Astrocyte of the spinal cord (primary cell): ENCODE measurements at regions not wholly inside any gene's neighbourhood (a gene's known extent, or its start where the extent isn't known, plus 50 kb on each side); places are given as distances from the start of the nearest gene placed in this dataset.

ENCODE experiments used
- DNase-seq: peaks from one replicate; pipeline ENCODE4 v3.0.0; 2011; ENCODE audit warnings: low read depth, low spot score
- H3K4me3 ChIP-seq: 2 replicates; pipeline ENCODE4 v1.5.1; 2011; ENCODE audit warnings: low read depth, mild to moderate bottlenecking, low read length, moderate library complexity
- in situ Hi-C: cut with HindIII; loops from 2 replicates; pipeline ENCODE4 v1.10.0; 2017; ENCODE audit warnings: low sequenced_read_pairs
- TF ChIP-seq, protein P1 (sequence below): IDR thresholded peaks from 2 replicates; pipeline ENCODE4 v1.5.1; 2012; ENCODE audit warnings: low read depth, mild to moderate bottlenecking, low read length, inconsistent platforms

DNA sequence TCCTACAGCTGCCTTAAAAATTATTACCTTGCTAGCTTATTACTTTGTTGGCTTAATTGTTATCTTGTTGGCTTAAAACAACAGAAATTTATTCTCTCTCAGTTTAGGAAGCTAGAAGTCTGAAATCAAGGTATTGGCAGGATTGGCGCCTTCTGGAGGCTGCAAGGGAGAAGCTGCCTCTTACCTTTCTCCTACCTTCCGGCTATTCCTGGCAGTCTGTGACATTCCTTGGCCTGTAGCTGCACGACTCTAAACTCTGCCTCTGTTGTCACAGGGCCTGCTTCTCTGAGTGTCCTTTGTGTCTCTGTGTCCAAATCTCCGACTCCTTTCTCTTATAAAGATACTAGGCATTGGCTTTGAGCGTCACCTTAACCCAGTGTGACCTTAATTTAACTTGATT is 579.9 kb upstream of the B3GALT2 start:
- TF ChIP-seq, protein P1, sequence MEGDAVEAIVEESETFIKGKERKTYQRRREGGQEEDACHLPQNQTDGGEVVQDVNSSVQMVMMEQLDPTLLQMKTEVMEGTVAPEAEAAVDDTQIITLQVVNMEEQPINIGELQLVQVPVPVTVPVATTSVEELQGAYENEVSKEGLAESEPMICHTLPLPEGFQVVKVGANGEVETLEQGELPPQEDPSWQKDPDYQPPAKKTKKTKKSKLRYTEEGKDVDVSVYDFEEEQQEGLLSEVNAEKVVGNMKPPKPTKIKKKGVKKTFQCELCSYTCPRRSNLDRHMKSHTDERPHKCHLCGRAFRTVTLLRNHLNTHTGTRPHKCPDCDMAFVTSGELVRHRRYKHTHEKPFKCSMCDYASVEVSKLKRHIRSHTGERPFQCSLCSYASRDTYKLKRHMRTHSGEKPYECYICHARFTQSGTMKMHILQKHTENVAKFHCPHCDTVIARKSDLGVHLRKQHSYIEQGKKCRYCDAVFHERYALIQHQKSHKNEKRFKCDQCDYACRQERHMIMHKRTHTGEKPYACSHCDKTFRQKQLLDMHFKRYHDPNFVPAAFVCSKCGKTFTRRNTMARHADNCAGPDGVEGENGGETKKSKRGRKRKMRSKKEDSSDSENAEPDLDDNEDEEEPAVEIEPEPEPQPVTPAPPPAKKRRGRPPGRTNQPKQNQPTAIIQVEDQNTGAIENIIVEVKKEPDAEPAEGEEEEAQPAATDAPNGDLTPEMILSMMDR: no peak
- no peak overlapping the region for H3K4me3 ChIP-seq
- no peak for DNase-seq
- in situ Hi-C loops: no loop called here

DNA sequence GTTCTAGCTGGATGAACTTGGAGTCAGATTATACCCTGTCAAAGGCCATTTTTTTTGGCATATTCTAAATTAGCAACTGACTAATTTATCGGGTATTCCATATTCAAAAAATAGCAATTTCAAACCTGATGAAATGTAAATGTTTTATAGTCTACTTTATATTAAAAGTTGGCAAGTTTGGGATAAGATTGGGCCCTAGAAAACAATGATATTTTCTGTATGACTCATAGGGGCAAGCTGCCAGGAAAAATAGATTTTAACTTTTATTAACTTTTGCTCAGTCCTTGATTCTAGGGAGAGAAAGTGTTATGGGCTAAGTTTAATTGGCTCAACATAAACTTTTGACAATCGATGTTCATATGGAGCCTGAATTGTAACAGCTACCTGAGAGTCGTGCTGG is 576.9 kb upstream of the B3GALT2 start:
- TF ChIP-seq, protein P1: no peak
- DNase-seq: peak; percentile 33
- no peak overlapping the region for H3K4me3 ChIP-seq
- in situ Hi-C loops: no loop called here

DNA sequence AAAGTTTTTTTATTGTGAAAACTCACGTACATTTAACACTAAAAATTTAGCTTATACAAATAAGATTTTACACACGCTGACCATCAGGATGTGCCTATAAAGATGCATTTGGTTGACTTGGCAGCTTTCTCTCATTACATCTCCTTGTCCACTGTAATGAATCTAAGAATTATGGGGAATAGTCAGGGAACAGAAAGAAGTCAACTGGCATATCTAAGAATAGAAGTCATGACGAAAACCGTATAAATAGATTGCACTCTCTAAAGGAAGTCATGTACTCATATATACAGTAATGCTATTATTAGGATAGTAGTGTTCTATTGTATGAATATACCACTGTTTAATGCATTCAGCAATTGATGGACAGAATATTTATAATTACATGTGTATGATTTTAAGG is 575.8 kb upstream of the B3GALT2 start:
- H3K4me3 ChIP-seq: no peak overlapping the region
- no peak for DNase-seq
- TF ChIP-seq, protein P1: no peak
- in situ Hi-C loops: no loop called here

DNA sequence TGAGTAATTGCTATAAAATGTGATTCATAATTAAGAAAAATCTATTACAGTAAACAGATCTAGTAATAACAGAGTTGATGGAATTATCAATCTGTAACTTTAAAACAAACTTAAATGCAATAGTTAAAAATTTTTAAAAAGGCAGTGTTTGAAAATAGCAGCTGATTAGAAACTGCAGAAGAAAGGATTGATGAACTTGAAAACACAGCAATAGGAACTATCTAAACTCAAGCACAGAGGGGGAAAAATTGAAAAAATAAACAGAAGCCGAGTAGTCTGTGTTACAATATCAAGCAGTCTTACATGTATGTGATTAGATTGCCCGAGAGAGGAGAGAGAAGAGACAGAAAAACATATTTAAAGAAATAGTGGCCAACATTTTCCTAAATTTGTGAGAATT is 569.0 kb upstream of the B3GALT2 start:
- DNase-seq: no peak
- no peak overlapping the region for H3K4me3 ChIP-seq
- TF ChIP-seq, protein P1: no peak
- in situ Hi-C loops: no loop called here

DNA sequence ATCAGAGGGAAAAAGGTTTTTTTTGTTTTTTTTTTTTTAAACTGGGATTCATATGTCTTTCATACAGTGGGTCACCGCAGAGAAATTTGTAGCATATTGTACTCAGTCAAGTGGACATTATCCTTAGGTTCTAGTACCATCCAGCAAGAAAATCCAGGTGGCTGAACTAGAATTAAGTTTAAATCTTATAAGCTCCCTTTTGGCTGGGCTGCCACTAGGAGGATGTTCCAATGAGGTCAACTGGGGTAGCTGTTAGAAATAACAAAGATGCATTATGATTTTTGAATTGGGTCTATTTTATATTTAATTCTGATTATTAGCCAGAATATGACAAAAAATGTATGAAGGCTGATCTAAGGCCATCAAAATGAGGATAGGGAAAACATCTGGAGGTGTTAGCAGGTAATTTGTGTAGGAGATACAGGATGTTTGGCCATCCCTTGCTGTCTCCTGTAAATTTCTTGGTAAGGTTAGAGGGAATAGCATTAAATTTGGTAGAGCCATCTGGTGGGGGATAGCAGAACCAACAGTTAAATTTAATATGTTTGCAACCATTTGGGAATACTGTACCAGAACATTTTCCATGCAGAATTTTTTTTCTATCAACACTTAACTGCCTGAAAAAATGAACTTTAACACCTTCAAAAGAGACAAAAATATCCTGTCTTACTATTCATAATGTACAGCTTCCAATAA is 568.5 kb upstream of the B3GALT2 start:
- TF ChIP-seq, protein P1: no peak
- H3K4me3 ChIP-seq: no peak overlapping the region
- in situ Hi-C loops: no loop called here
- no peak for DNase-seq

DNA sequence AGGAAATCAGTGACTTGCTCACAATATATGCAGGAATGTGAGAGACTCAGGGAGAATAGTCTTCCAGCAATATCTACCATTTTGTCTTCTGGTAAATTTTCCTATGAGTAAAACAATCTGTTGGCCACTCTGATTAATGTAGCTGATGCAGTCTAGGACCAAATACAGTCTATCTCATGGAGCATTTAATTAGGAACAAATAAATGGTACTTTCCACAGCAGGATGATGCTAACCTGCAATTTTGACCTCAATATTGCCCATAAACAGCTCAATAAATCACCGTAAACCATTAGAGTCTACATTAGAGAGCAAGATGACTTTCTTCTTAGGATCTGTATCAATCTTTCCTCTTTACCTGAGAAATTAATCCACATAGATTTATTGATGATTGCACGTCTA is 567.7 kb upstream of the B3GALT2 start:
- in situ Hi-C loops: no loop called here
- TF ChIP-seq, protein P1: no peak
- DNase-seq: no peak
- no peak overlapping the region for H3K4me3 ChIP-seq
